Calu3 (cell line): ENCODE measurements at regions not wholly inside any gene's neighbourhood (a gene's known extent, or its start where the extent isn't known, plus 50 kb on each side); places are given as distances from the start of the nearest gene placed in this dataset.

ENCODE experiments used
- BruUV-seq: library from RNA; stranded (reverse); fragments of 400-500 nt; replicated peaks from 2 replicates; lab custom pipeline; 2021; lab: Mats Ljungman, UMichigan
- CTCF ChIA-PET: fragments of 300-600 bp; sonication (Branson Sonifier 250); formaldehyde crosslinking; loops from one replicate; lab custom pipeline; 2022; ENCODE audit warnings: antibody characterized with exemption; lab: Charles Lee
- DNase-seq: peaks from one replicate; pipeline ENCODE4 v3.0.0; 2022
- H3K27ac Mint-ChIP-seq: one replicate; pipeline ENCODE4 v1.8.0; 2022; ENCODE audit warnings: mixed read lengths; ENCODE audit not compliant: unreplicated experiment
- H3K27me3 Mint-ChIP-seq: one replicate; pipeline ENCODE4 v1.8.0; 2022; ENCODE audit warnings: mixed read lengths; ENCODE audit not compliant: unreplicated experiment
- H3K36me3 Mint-ChIP-seq: one replicate; pipeline ENCODE4 v1.8.0; 2022; ENCODE audit warnings: mild to moderate bottlenecking, moderate library complexity, mixed read lengths; ENCODE audit not compliant: insufficient read depth, unreplicated experiment
- H3K4me1 Mint-ChIP-seq: one replicate; pipeline ENCODE4 v1.8.0; 2022; ENCODE audit warnings: mild to moderate bottlenecking, low read depth, mixed read lengths; ENCODE audit not compliant: unreplicated experiment
- H3K4me3 Mint-ChIP-seq: one replicate; pipeline ENCODE4 v1.8.0; 2022; ENCODE audit warnings: mild to moderate bottlenecking, low read depth, moderate library complexity, mixed read lengths; ENCODE audit not compliant: unreplicated experiment
- H3K9me3 Mint-ChIP-seq: one replicate; pipeline ENCODE4 v1.8.0; 2022; ENCODE audit warnings: low read depth, mixed read lengths; ENCODE audit not compliant: unreplicated experiment
- CTCF ChIP-seq: fragments of 200-600 bp; IDR thresholded peaks from one replicate; pipeline ENCODE4 v1.8.0; 2022; ENCODE audit warnings: antibody characterized with exemption; ENCODE audit not compliant: unreplicated experiment
- intact Hi-C: fragments of 100-400 bp; cut with micrococcal nuclease; formaldehyde crosslinking; loops from one replicate; pipeline ENCODE4 v1.10.0; 2022; ENCODE audit not compliant: unreplicated experiment

- H3K27ac Mint-ChIP-seq, result no peak overlapping the region
- peaks cover 44% of the 10 kb centered on the region for H3K27me3 Mint-ChIP-seq
- H3K4me3 Mint-ChIP-seq, result no peak overlapping the region
- DNase-seq, result no peak
- CTCF ChIA-PET, result no interaction called here
- intact Hi-C loops, result no loop called here
- no peaks in the 10 kb centered on the region for H3K36me3 Mint-ChIP-seq
- TF ChIP-seq CTCF, result no peak
- no TSS peak for BruUV-seq
- H3K4me1 Mint-ChIP-seq, result no peaks in the 10 kb centered on the region
- no peaks in the 10 kb centered on the region for H3K9me3 Mint-ChIP-seq
Observed at GRCh38 chr12:124162151-124163110, 132.5 kb upstream of the RFLNA start.

GRCh38 chr12:124165695-124166094 lies 129.2 kb upstream of the RFLNA start:
- intact Hi-C loops, result no loop called here
- BruUV-seq, result no TSS peak
- DNase-seq, result no peak
- no peaks in the 10 kb centered on the region for H3K4me1 Mint-ChIP-seq
- H3K4me3 Mint-ChIP-seq, result no peak overlapping the region
- TF ChIP-seq CTCF, result no peak
- no peak overlapping the region for H3K27ac Mint-ChIP-seq
- H3K27me3 Mint-ChIP-seq, result peaks cover 21% of the 10 kb centered on the region
- H3K36me3 Mint-ChIP-seq, result no peaks in the 10 kb centered on the region
- no peaks in the 10 kb centered on the region for H3K9me3 Mint-ChIP-seq
- CTCF ChIA-PET, result no interaction called here

- Mint-ChIP-seq H3K4me3 (no peak overlapping the region), H3K36me3 (no peaks in the 10 kb centered on the region), H3K27ac (no peak overlapping the region), H3K4me1 (no peaks in the 10 kb centered on the region), H3K9me3 (no peaks in the 10 kb centered on the region), H3K27me3 (peaks cover 30% of the 10 kb centered on the region)
- no peak for DNase-seq
- CTCF ChIA-PET, result interaction anchor here (0.6 kb wide), 1 partner anchor 67 kb away, joined by 3 read pairs; no protein-coding TSS in a partner anchor
- BruUV-seq, result no TSS peak
- intact Hi-C loops, result no loop called here
- TF ChIP-seq CTCF, result no peak
Observed at GRCh38 chr12:124167141-124167540, 127.8 kb upstream of the RFLNA start.

GRCh38 chr12:124168016-124168786 lies 126.7 kb upstream of the RFLNA start:
- Mint-ChIP-seq H3K4me1 (no peaks in the 10 kb centered on the region), H3K36me3 (no peaks in the 10 kb centered on the region), H3K27ac (no peak overlapping the region), H3K4me3 (no peak overlapping the region), H3K27me3 (peaks cover 31% of the 10 kb centered on the region), H3K9me3 (no peaks in the 10 kb centered on the region)
- no peak for DNase-seq
- CTCF ChIA-PET, result no interaction called here
- BruUV-seq, result no TSS peak
- intact Hi-C loops, result no loop called here
- no peak for TF ChIP-seq CTCF
